ENCODE measurements at regions not wholly inside any gene's neighbourhood (a gene's known extent, or its start where the extent isn't known, plus 50 kb on each side); places are given as distances from the start of the nearest gene placed in this dataset.

DNA sequence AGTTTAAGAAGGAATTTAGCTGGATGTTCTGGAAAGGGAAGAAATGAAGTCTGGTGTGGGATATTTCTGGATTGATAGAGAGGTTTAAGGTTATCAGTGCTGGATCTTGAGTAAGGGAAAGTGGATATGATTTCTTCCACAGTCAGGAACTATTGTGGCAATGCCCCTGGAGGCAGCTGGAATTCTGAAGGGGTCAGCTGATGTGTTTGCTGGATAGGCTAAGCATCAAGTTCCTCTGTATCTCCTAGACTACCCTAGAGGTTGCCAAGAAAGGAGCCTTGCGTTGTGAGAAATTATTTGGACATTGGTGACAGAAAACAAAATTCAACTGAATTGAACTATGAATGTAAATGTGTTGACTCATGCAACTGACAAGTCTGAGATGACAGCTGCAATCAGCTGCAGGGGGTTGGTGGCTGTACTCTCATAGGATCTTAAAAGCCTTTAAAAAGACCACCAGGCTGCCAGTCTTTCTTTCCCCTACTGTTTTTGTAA is 244.4 kb downstream of the ATXN7L3B start:
- Histone ChIP-seq H3K36me3 (ENCODE audit: insufficient read depth, low read length) (no peaks in the 10 kb centered on the region), H2AFZ (ENCODE audit: low read depth, low read length) (no peak overlapping the region)

DNA sequence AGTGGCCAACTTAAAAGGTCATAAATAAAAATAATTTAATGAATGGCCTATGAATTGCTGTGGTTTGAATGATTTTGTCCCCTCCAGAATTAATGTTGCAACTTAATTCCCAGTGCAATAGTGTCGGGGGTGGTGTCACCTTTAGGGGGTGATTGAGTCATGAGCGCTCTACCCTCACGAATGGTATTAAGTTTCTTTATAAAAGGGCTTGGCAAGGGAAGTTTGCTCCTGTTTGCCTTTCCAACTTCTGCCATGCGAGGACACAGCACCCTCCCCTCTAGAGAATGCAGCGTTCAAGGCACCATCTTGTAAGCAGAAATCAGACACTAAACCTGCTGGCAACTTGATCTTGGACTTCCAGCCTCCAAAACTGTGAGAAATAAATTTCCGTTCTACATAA is 253.3 kb downstream of the ATXN7L3B start:
- Histone ChIP-seq H3K27me3 (ENCODE audit: insufficient read depth, low read length) (no peaks in the 10 kb centered on the region), H2AFZ (ENCODE audit: low read depth, low read length) (peak overlapping the region; percentile 56), H3K4me1 (ENCODE audit: insufficient read depth, low read length) (peaks cover 3% of the 10 kb centered on the region), H3K9me3 (ENCODE audit: low read length) (no peaks in the 10 kb centered on the region), H3K36me3 (ENCODE audit: insufficient read depth, low read length) (no peaks in the 10 kb centered on the region), H3K4me3 (ENCODE audit: low read length) (no peak overlapping the region)

More for the DNA sequence above, 244.4 kb downstream of the ATXN7L3B start:
- Histone ChIP-seq H3K27me3 (ENCODE audit: insufficient read depth, low read length) (no peaks in the 10 kb centered on the region), H3K4me3 (ENCODE audit: low read length) (no peak overlapping the region), H3K9me3 (ENCODE audit: low read length) (no peaks in the 10 kb centered on the region), H3K4me1 (ENCODE audit: insufficient read depth, low read length) (peaks cover 18% of the 10 kb centered on the region)

DNA sequence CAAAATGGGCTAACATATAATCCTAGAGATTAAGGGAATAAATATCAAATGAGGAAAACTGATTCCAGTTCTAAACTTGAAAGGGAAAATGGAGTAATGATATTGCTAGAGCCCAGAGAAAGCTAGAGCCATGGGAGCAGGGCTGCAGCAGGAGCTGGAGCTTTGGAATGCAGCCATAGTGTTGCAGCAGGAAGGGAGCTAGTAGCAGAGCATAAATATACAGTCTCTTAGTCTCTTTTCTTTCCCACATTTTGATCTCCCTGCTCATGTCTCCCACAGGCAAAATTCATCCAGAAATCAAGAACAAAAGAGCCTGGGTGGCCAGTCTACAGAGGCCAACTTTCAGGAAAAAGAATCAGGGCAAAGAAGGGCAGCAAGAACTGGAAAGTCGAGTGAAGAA is 253.7 kb downstream of the ATXN7L3B start:
- Histone ChIP-seq H3K9me3 (ENCODE audit: low read length) (no peaks in the 10 kb centered on the region), H3K4me1 (ENCODE audit: insufficient read depth, low read length) (peaks cover 3% of the 10 kb centered on the region), H3K36me3 (ENCODE audit: insufficient read depth, low read length) (no peaks in the 10 kb centered on the region), H3K27me3 (ENCODE audit: insufficient read depth, low read length) (no peaks in the 10 kb centered on the region), H3K4me3 (ENCODE audit: low read length) (no peak overlapping the region), H2AFZ (ENCODE audit: low read depth, low read length) (peak overlapping the region; percentile 56)

DNA sequence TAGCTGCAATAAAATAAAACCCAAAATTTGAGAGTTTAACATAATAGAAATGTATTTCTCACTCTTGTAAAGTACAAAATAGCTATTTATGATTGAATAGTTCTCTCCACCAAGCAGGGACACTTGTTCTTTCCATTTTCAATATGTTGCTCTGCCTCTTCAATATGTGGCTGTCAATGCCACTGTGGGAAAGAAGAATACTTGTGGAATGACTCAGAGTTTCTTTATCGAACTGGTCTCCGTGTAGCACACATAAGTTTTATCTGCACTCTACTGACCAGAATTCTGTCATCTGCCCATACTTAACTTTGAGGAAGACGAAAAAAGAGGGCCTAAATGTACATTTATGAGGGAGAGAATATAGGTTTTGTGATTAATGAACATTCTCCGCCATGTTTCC is 256.9 kb downstream of the ATXN7L3B start:
- Histone ChIP-seq H3K27me3 (ENCODE audit: insufficient read depth, low read length) (no peaks in the 10 kb centered on the region), H3K4me1 (ENCODE audit: insufficient read depth, low read length) (peaks cover 3% of the 10 kb centered on the region), H3K36me3 (ENCODE audit: insufficient read depth, low read length) (no peaks in the 10 kb centered on the region), H3K4me3 (ENCODE audit: low read length) (no peak overlapping the region), H3K9me3 (ENCODE audit: low read length) (no peaks in the 10 kb centered on the region), H2AFZ (ENCODE audit: low read depth, low read length) (no peak overlapping the region)

- H3K4me1 ChIP-seq (ENCODE audit: insufficient read depth, low read length), result no peaks in the 10 kb centered on the region
- H2AFZ ChIP-seq (ENCODE audit: low read depth, low read length), result no peak overlapping the region
- no peaks in the 10 kb centered on the region for H3K36me3 ChIP-seq (ENCODE audit: insufficient read depth, low read length)
- no peak overlapping the region for H3K4me3 ChIP-seq (ENCODE audit: low read length)
- H3K9me3 ChIP-seq (ENCODE audit: low read length), result no peaks in the 10 kb centered on the region
- no peaks in the 10 kb centered on the region for H3K27me3 ChIP-seq (ENCODE audit: insufficient read depth, low read length)
These were observed 264.0 kb downstream of the ATXN7L3B start for GRCh38 chr12:74801625-74802024.

GRCh38 chr12:74816398-74817175 is 279.0 kb downstream of the ATXN7L3B start:
- no peaks in the 10 kb centered on the region for H3K36me3 ChIP-seq (ENCODE audit: insufficient read depth, low read length)
- no peaks in the 10 kb centered on the region for H3K27me3 ChIP-seq (ENCODE audit: insufficient read depth, low read length)
- H2AFZ ChIP-seq (ENCODE audit: low read depth, low read length), result no peak overlapping the region
- peaks cover 2% of the 10 kb centered on the region for H3K9me3 ChIP-seq (ENCODE audit: low read length)
- no peak overlapping the region for H3K4me3 ChIP-seq (ENCODE audit: low read length)
- H3K4me1 ChIP-seq (ENCODE audit: insufficient read depth, low read length), result no peaks in the 10 kb centered on the region

GRCh38 chr12:74817499-74817898 is 279.9 kb downstream of the ATXN7L3B start:
- Histone ChIP-seq H3K36me3 (ENCODE audit: insufficient read depth, low read length) (no peaks in the 10 kb centered on the region), H3K4me1 (ENCODE audit: insufficient read depth, low read length) (no peaks in the 10 kb centered on the region), H3K4me3 (ENCODE audit: low read length) (no peak overlapping the region), H3K27me3 (ENCODE audit: insufficient read depth, low read length) (no peaks in the 10 kb centered on the region), H3K9me3 (ENCODE audit: low read length) (peaks cover 2% of the 10 kb centered on the region), H2AFZ (ENCODE audit: low read depth, low read length) (no peak overlapping the region)

- H3K4me3 ChIP-seq (ENCODE audit: low read length), result no peak overlapping the region
- H3K27me3 ChIP-seq (ENCODE audit: insufficient read depth, low read length), result no peaks in the 10 kb centered on the region
- peaks cover 2% of the 10 kb centered on the region for H3K9me3 ChIP-seq (ENCODE audit: low read length)
- no peaks in the 10 kb centered on the region for H3K36me3 ChIP-seq (ENCODE audit: insufficient read depth, low read length)
- no peak overlapping the region for H2AFZ ChIP-seq (ENCODE audit: low read depth, low read length)
- H3K4me1 ChIP-seq (ENCODE audit: insufficient read depth, low read length), result no peaks in the 10 kb centered on the region
These were observed 280.8 kb downstream of the ATXN7L3B start for GRCh38 chr12:74818412-74818811.

DNA sequence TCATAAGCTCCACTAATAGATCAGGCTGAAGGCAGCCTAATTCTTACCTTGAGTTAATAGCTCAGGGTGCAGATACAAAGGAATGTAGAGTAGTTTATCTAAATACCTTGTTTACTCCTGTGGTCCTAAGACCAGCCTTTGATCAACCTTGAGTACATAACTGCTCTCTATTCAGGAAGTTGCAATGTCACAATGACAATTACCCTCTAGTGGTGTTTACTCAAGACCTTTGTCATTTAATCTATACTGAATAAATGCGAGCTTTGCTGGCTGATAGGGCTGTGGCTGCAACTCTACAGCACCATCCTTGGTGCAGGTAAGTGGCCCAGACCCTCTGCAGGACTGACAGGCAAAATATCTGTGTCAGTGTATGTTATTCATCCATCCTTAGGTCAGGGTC is 282.7 kb downstream of the ATXN7L3B start:
- Histone ChIP-seq H2AFZ (ENCODE audit: low read depth, low read length) (no peak overlapping the region), H3K27me3 (ENCODE audit: insufficient read depth, low read length) (no peaks in the 10 kb centered on the region), H3K9me3 (ENCODE audit: low read length) (no peaks in the 10 kb centered on the region), H3K4me3 (ENCODE audit: low read length) (no peak overlapping the region), H3K4me1 (ENCODE audit: insufficient read depth, low read length) (no peaks in the 10 kb centered on the region), H3K36me3 (ENCODE audit: insufficient read depth, low read length) (no peaks in the 10 kb centered on the region)

- no peak overlapping the region for H3K4me3 ChIP-seq (ENCODE audit: low read length)
- no peaks in the 10 kb centered on the region for H3K27me3 ChIP-seq (ENCODE audit: insufficient read depth, low read length)
- H3K9me3 ChIP-seq (ENCODE audit: low read length), result no peaks in the 10 kb centered on the region
- H3K36me3 ChIP-seq (ENCODE audit: insufficient read depth, low read length), result no peaks in the 10 kb centered on the region
- no peaks in the 10 kb centered on the region for H3K4me1 ChIP-seq (ENCODE audit: insufficient read depth, low read length)
- no peak overlapping the region for H2AFZ ChIP-seq (ENCODE audit: low read depth, low read length)
These were observed 298.9 kb downstream of the ATXN7L3B start for GRCh38 chr12:74836567-74836966.

- H3K4me1 ChIP-seq (ENCODE audit: insufficient read depth, low read length), result no peaks in the 10 kb centered on the region
These were observed 308.5 kb downstream of the ATXN7L3B start for GRCh38 chr12:74846116-74846515.

DNA sequence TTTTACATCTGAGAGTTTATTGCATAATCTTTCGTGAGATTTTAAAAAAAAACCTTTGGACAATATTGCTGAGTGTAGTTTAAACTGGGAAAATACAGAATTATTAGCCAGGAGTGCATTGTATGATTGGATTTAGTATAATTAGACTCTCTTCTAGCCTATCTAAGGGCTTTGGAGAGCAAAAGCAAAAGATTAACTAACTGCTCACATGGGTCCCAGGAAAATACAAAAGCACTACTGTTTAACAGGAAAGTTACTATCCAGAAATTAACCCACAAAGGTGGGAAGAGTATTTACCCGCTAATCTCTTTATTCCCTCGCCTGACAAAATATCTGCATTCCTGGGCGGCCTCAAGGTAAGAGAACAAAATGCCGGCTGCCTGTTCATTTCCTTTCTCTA is 309.5 kb downstream of the ATXN7L3B start:
- no peak overlapping the region for H3K4me3 ChIP-seq (ENCODE audit: low read length)
- peak overlapping the region; percentile 36 for H2AFZ ChIP-seq (ENCODE audit: low read depth, low read length)
- no peaks in the 10 kb centered on the region for H3K27me3 ChIP-seq (ENCODE audit: insufficient read depth, low read length)
- no peaks in the 10 kb centered on the region for H3K4me1 ChIP-seq (ENCODE audit: insufficient read depth, low read length)
- no peaks in the 10 kb centered on the region for H3K36me3 ChIP-seq (ENCODE audit: insufficient read depth, low read length)
- no peaks in the 10 kb centered on the region for H3K9me3 ChIP-seq (ENCODE audit: low read length)

More at GRCh38 chr12:74846116-74846515, 308.5 kb downstream of the ATXN7L3B start:
- no peaks in the 10 kb centered on the region for H3K36me3 ChIP-seq (ENCODE audit: insufficient read depth, low read length)
- H3K9me3 ChIP-seq (ENCODE audit: low read length), result no peaks in the 10 kb centered on the region
- H3K27me3 ChIP-seq (ENCODE audit: insufficient read depth, low read length), result no peaks in the 10 kb centered on the region
- no peak overlapping the region for H3K4me3 ChIP-seq (ENCODE audit: low read length)
- no peak overlapping the region for H2AFZ ChIP-seq (ENCODE audit: low read depth, low read length)

DNA sequence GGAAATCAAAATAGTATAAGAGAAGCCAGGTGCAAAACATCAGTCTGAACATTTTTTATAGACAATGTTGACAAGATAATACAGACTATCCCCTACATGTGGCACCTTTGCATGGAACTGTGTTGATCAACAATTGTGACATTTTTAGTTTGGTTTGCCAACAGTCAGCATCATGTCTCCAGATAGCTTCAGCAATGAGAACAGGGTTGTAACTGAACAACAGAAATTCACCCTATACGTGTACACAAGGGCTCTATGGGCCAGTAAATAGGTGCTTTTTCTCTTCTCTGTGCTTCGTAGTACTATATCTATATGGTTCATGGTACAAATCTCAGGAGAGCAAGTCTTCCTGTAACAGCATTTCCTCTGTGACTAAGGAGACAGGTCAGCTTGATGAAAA is 310.4 kb downstream of the ATXN7L3B start:
- no peaks in the 10 kb centered on the region for H3K4me1 ChIP-seq (ENCODE audit: insufficient read depth, low read length)
- H3K27me3 ChIP-seq (ENCODE audit: insufficient read depth, low read length), result no peaks in the 10 kb centered on the region
- no peaks in the 10 kb centered on the region for H3K36me3 ChIP-seq (ENCODE audit: insufficient read depth, low read length)
- H3K4me3 ChIP-seq (ENCODE audit: low read length), result no peak overlapping the region
- no peak overlapping the region for H2AFZ ChIP-seq (ENCODE audit: low read depth, low read length)
- no peaks in the 10 kb centered on the region for H3K9me3 ChIP-seq (ENCODE audit: low read length)

DNA sequence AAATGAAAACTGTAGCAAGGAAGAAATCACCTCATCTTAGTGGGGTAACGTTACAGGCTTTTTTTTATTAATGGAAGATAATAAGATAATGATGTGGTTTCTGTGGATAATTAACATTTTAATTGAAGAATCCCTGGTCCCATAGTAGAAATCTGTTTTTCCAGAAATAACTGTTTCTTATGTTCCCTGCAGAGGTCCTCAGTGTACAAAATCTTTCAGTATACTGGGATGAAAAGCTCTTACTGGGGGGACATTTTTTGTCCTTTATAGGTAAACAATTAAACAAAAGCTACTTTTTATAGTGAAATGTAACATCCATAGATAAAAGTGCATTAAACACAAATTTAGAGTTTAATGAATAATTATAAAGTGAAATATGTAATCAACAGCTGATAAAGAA is 312.2 kb downstream of the ATXN7L3B start:
- no peaks in the 10 kb centered on the region for H3K36me3 ChIP-seq (ENCODE audit: insufficient read depth, low read length)
- H2AFZ ChIP-seq (ENCODE audit: low read depth, low read length), result no peak overlapping the region
- no peaks in the 10 kb centered on the region for H3K27me3 ChIP-seq (ENCODE audit: insufficient read depth, low read length)
- H3K9me3 ChIP-seq (ENCODE audit: low read length), result no peaks in the 10 kb centered on the region
- H3K4me3 ChIP-seq (ENCODE audit: low read length), result no peak overlapping the region
- H3K4me1 ChIP-seq (ENCODE audit: insufficient read depth, low read length), result no peaks in the 10 kb centered on the region
